OCI-LY1 (cell line): ENCODE measurements at regions not wholly inside any gene's neighbourhood (a gene's known extent, or its start where the extent isn't known, plus 50 kb on each side); places are given as distances from the start of the nearest gene placed in this dataset.

ENCODE experiments used
- CTCF ChIP-seq: fragments of 200-600 bp; sonication (generic), shearing (Covaris generic); IDR thresholded peaks from 2 replicates; pipeline ENCODE4 v1.5.1; 2017; ENCODE audit warnings: mild to moderate bottlenecking, antibody characterized with exemption, low read length, moderate library complexity, mixed read lengths
- EZH2 ChIP-seq: fragments of 200-600 bp; sonication (generic), shearing (Covaris generic); IDR thresholded peaks from 2 replicates; pipeline ENCODE4 v1.8.0; 2017; ENCODE audit warnings: borderline replicate concordance, mixed run types, mild to moderate bottlenecking, antibody characterized with exemption, low read length, moderate library complexity, mixed read lengths

GRCh38 chr17:6205033-6205432, 134.9 kb downstream of the WSCD1 start:
- TF ChIP-seq CTCF, result no peak
- no peak for TF ChIP-seq EZH2
